Activated CD8-positive, alpha-beta memory T cell treated with anti-CD3 and anti-CD28 coated beads, Interleukin-2, amount 50 U/mL, for 1 hour (primary cell): ENCODE measurements at regions not wholly inside any gene's neighbourhood (a gene's known extent, or its start where the extent isn't known, plus 50 kb on each side); places are given as distances from the start of the nearest gene placed in this dataset.

Experiments
- DNase-seq: peaks from one replicate; pipeline ENCODE4 v3.0.0-alpha.2; 2020; ENCODE audit errors: extremely low read depth

DNA sequence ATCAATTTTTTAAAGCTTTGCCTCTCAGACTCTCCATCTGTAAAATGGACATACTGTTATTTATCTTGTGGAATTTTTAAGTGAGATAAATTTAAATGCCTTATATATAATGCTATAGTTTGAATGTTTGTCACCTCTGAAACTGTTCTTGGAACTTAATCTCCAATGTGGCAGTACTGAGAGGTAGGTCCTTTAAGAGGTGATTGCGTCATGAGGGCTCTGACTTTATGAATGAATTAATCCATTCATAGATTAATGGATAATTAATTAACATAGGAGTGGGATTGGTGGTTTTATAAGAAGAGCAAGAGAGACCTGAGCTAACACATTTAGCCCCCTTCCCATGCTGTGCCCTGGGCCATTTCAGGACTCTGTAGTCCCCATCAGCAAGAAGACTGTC, 326.3 kb upstream of the TSHZ2 start:
- DNase-seq, result no peak

- DNase-seq, result no peak
These were observed 329.1 kb upstream of the TSHZ2 start for GRCh38 chr20:52643034-52643433.

- DNase-seq, result no peak
These were observed 335.0 kb upstream of the TSHZ2 start for GRCh38 chr20:52637201-52637600.

GRCh38 chr20:52631469-52631868, 340.7 kb upstream of the TSHZ2 start:
- no peak for DNase-seq

- no peak for DNase-seq
These were observed 342.0 kb upstream of the TSHZ2 start for GRCh38 chr20:52630138-52630537.

GRCh38 chr20:52624281-52624680, 347.9 kb upstream of the TSHZ2 start:
- no peak for DNase-seq

- DNase-seq, result no peak
These were observed 350.1 kb upstream of the TSHZ2 start for GRCh38 chr20:52622081-52622480.

- DNase-seq, result no peak
These were observed 350.8 kb upstream of the TSHZ2 start for GRCh38 chr20:52621401-52621800.

- no peak for DNase-seq
These were observed 352.5 kb upstream of the TSHZ2 start for GRCh38 chr20:52619671-52620070.

DNA sequence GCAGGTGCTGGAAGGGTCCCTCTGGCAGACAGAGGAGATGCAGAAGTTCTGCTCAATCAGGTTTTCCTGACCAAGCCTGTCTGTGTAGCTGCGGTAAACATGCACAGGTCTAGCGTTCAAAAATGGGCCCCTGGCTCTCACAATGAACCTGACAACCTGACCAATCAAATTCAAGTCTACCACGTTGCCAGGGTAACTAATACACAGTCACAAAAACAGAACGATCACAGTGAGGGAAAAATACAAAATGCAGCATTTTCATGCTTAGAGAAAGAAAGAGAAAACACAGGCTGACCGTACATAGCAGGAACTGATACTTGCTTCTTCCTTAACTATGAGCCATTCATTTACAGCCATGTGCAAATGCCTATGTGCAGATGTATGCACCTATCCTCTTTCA, 353.1 kb upstream of the TSHZ2 start:
- no peak for DNase-seq

- no peak for DNase-seq
These were observed 355.5 kb upstream of the TSHZ2 start for GRCh38 chr20:52616629-52617028.

- DNase-seq, result no peak
These were observed 357.9 kb upstream of the TSHZ2 start for GRCh38 chr20:52614051-52614863.

GRCh38 chr20:52612046-52612632, 360.0 kb upstream of the TSHZ2 start:
- no peak for DNase-seq

- no peak for DNase-seq
These were observed 361.4 kb upstream of the TSHZ2 start for GRCh38 chr20:52610749-52611148.

DNA sequence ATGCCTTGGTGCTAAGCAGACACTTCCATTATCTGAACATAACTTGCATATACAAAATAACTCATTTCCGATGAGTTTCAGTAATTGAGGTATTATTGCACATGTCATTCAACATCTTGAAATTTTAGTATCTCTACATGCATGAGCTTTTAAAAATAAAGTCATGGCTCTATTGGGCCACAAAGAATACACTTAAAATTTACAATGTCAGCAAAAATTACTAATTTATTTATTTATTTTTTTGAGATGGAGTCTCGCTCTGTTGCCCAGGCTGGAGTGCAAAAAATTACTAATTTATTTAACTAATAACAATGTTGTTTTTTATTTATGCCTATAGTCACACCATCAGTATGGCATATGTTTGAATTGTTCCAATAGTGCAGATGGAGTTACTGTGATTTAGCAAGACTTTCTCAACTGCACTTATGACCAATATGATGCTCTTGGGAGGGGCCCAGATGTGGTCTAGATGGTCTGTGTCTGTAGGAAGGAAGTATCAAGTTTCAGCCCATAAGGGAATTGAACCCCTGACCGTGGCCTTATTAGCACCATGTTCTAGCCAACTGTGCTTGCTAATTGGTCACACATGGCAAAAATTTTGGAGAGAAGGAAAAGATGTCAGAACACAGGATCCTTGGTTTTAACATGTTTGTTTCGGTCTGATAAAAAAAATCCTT, 370.7 kb upstream of the TSHZ2 start:
- no peak for DNase-seq

- no peak for DNase-seq
These were observed 375.9 kb upstream of the TSHZ2 start for GRCh38 chr20:52596256-52596655.

- no peak for DNase-seq
These were observed 376.6 kb upstream of the TSHZ2 start for GRCh38 chr20:52595518-52595917.

GRCh38 chr20:52593654-52594053, 378.5 kb upstream of the TSHZ2 start:
- no peak for DNase-seq

- no peak for DNase-seq
These were observed 379.6 kb upstream of the TSHZ2 start for GRCh38 chr20:52592567-52592966.

- no peak for DNase-seq
These were observed 382.1 kb upstream of the TSHZ2 start for GRCh38 chr20:52590100-52590499.

DNA sequence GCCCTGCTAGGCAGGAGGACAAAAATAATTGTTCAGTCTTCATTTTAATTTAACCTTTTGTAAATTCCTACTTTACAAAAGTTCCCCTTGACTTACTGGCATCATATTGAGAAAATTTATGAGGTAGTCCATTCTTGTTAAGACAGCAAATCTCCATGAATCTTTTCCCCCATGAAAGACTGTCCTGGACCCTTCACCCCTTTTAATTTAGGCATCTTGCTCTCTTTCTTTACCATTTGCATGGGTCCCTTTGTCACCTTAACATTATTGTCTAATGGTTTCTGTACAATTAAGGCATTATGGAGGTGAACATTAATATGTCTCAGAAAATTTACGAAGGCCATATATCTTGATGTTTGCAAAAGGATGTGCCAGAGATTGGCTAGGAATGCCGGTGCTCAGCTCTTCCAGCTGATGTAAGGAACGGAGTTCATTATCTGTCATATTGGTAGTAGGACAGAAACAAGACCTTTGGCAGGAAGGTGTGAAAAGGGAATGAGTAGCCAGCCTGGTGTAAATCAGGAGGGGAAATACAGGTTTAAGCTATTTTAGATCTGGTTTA, 382.8 kb upstream of the TSHZ2 start:
- no peak for DNase-seq

- no peak for DNase-seq
These were observed 385.5 kb upstream of the TSHZ2 start for GRCh38 chr20:52586660-52587059.

DNA sequence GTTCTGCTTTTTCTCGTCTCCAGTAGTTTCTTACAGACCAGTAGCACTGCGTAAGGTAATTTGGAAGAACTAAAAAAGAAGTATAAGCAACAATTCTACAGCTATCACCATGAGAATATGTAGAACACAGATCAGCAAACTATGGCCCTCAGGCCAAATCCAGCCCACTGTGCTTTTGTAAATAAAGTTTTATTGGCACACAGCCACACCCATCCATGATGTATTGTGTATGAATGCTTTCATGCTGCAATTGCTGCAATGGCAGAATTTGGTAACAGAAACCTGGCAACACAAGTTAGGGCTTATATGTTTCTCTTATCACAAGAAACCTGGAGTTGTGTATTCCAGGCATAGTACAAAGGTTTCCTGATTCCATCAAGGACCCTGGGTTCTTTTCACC, 386.8 kb upstream of the TSHZ2 start:
- no peak for DNase-seq
